ENCODE measurements at regions not wholly inside any gene's neighbourhood (a gene's known extent, or its start where the extent isn't known, plus 50 kb on each side); places are given as distances from the start of the nearest gene placed in this dataset.

DNA sequence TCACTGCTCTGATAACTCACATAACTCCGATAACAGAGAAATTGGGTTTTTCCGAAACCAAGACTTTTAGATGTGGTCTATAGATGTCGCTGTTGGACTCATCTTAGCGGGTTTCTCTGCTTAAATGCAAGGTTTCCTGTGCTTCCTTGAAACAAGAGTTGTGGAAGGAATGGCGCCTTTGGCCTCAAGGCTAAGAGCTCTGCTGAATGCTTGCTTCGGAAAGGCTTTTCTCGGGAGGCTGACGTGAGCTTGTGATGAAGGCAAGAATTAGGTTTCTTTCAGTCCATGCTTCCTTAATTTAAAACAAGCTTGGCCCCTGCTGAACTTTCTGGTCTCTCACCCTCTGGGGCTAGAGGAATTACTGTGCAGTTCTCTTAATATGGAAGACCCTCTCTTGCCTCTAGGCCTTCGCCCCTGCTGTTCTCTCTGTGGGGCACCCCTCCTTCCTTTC lies 113.5 kb downstream of the MAP3K21 start:
- no peak overlapping the region for H3K27ac Mint-ChIP-seq
- CTCF ChIA-PET = interaction anchor here (0.5 to 2.9 kb wide), 61 partner anchors 11 to 957 kb away, joined by 3 to 22 read pairs (median 4); partner anchors contain the start of genes KCNK1 and SLC35F3
- TF ChIP-seq, protein P1, sequence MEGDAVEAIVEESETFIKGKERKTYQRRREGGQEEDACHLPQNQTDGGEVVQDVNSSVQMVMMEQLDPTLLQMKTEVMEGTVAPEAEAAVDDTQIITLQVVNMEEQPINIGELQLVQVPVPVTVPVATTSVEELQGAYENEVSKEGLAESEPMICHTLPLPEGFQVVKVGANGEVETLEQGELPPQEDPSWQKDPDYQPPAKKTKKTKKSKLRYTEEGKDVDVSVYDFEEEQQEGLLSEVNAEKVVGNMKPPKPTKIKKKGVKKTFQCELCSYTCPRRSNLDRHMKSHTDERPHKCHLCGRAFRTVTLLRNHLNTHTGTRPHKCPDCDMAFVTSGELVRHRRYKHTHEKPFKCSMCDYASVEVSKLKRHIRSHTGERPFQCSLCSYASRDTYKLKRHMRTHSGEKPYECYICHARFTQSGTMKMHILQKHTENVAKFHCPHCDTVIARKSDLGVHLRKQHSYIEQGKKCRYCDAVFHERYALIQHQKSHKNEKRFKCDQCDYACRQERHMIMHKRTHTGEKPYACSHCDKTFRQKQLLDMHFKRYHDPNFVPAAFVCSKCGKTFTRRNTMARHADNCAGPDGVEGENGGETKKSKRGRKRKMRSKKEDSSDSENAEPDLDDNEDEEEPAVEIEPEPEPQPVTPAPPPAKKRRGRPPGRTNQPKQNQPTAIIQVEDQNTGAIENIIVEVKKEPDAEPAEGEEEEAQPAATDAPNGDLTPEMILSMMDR (IDR thresholded peaks at IDR 0.05) = peak; percentile 47
- TF ChIP-seq, protein P2, sequence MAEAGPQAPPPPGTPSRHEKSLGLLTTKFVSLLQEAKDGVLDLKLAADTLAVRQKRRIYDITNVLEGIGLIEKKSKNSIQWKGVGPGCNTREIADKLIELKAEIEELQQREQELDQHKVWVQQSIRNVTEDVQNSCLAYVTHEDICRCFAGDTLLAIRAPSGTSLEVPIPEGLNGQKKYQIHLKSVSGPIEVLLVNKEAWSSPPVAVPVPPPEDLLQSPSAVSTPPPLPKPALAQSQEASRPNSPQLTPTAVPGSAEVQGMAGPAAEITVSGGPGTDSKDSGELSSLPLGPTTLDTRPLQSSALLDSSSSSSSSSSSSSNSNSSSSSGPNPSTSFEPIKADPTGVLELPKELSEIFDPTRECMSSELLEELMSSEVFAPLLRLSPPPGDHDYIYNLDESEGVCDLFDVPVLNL (CRISPR knock-in tag; IDR thresholded peaks at IDR 0.05; ENCODE audit: borderline replicate concordance, low read depth) = no peak
- no peak for TF ChIP-seq KAT7 (CRISPR knock-in tag; IDR thresholded peaks at IDR 0.05; ENCODE audit: borderline replicate concordance)
- H3K4me3 Mint-ChIP-seq = no peak overlapping the region
- H3K36me3 Mint-ChIP-seq = peaks cover 17% of the 10 kb centered on the region
- no peaks in the 10 kb centered on the region for H3K4me1 Mint-ChIP-seq
- ATAC-seq (peak; percentile 94), DNase-seq (ENCODE audit: low spot score) (peak; percentile 34)
- no peaks in the 10 kb centered on the region; the same call in none of the 2 replicates for H3K27me3 Mint-ChIP-seq (ENCODE audit: low read depth)
- H3K9me3 Mint-ChIP-seq = peaks cover 23% of the 10 kb centered on the region
- POLR2A ChIA-PET = interaction anchor here (0.5 kb wide), 1 partner anchor 276 kb away, joined by 3 read pairs; no protein-coding TSS in a partner anchor

DNA sequence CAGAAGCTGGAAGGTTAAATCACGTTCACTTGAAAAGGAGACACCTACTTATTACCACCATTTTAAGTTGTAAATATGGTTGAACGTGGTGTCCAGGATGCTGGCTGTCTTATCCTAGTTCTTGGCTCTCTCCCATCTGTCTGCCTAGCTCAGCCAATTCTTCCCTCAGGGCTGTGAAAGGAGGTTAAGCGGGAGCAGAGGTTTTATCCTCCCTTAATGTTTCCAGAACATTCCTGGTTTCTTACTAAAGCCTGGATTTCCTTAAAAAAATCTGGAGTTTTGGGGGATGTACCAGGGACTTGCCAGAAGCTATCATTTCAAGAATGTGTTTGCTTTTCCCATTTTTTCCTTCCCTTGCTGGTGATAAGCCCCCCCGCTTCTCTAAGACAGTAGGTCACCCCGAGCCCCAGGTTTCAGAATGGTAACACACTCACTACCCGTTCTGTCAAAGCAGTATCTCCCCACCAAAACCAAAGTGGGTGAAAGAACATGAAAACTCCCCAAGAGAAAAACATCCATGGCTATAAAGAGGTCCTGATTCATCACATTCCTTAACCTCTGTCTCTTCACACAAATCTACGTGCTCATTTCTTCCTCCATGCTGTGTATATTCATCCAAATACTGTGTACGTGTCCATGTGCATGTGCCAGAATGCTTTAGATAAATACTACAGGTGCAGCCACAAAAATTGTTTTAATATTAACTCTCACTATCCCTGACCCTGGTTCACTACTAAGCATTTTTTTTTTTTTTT lies 114.7 kb downstream of the MAP3K21 start:
- peaks cover 35% of the 10 kb centered on the region for H3K9me3 Mint-ChIP-seq
- H3K27ac Mint-ChIP-seq = no peak overlapping the region

More for the DNA sequence above, 114.7 kb downstream of the MAP3K21 start:
- TF ChIP-seq NR3C1 (CRISPR knock-in tag; conservative IDR thresholded peaks at IDR 0.05; ENCODE audit: low read depth) (no peak), SOX15 (CRISPR knock-in tag; IDR thresholded peaks at IDR 0.05) (no peak), SP1 (CRISPR knock-in tag; conservative IDR thresholded peaks at IDR 0.05) (no peak)
- TF ChIP-seq, protein P3, sequence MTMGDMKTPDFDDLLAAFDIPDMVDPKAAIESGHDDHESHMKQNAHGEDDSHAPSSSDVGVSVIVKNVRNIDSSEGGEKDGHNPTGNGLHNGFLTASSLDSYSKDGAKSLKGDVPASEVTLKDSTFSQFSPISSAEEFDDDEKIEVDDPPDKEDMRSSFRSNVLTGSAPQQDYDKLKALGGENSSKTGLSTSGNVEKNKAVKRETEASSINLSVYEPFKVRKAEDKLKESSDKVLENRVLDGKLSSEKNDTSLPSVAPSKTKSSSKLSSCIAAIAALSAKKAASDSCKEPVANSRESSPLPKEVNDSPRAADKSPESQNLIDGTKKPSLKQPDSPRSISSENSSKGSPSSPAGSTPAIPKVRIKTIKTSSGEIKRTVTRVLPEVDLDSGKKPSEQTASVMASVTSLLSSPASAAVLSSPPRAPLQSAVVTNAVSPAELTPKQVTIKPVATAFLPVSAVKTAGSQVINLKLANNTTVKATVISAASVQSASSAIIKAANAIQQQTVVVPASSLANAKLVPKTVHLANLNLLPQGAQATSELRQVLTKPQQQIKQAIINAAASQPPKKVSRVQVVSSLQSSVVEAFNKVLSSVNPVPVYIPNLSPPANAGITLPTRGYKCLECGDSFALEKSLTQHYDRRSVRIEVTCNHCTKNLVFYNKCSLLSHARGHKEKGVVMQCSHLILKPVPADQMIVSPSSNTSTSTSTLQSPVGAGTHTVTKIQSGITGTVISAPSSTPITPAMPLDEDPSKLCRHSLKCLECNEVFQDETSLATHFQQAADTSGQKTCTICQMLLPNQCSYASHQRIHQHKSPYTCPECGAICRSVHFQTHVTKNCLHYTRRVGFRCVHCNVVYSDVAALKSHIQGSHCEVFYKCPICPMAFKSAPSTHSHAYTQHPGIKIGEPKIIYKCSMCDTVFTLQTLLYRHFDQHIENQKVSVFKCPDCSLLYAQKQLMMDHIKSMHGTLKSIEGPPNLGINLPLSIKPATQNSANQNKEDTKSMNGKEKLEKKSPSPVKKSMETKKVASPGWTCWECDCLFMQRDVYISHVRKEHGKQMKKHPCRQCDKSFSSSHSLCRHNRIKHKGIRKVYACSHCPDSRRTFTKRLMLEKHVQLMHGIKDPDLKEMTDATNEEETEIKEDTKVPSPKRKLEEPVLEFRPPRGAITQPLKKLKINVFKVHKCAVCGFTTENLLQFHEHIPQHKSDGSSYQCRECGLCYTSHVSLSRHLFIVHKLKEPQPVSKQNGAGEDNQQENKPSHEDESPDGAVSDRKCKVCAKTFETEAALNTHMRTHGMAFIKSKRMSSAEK (CRISPR knock-in tag; IDR thresholded peaks at IDR 0.05; ENCODE audit: borderline replicate concordance) = no peak
- TF ChIP-seq, protein P4, sequence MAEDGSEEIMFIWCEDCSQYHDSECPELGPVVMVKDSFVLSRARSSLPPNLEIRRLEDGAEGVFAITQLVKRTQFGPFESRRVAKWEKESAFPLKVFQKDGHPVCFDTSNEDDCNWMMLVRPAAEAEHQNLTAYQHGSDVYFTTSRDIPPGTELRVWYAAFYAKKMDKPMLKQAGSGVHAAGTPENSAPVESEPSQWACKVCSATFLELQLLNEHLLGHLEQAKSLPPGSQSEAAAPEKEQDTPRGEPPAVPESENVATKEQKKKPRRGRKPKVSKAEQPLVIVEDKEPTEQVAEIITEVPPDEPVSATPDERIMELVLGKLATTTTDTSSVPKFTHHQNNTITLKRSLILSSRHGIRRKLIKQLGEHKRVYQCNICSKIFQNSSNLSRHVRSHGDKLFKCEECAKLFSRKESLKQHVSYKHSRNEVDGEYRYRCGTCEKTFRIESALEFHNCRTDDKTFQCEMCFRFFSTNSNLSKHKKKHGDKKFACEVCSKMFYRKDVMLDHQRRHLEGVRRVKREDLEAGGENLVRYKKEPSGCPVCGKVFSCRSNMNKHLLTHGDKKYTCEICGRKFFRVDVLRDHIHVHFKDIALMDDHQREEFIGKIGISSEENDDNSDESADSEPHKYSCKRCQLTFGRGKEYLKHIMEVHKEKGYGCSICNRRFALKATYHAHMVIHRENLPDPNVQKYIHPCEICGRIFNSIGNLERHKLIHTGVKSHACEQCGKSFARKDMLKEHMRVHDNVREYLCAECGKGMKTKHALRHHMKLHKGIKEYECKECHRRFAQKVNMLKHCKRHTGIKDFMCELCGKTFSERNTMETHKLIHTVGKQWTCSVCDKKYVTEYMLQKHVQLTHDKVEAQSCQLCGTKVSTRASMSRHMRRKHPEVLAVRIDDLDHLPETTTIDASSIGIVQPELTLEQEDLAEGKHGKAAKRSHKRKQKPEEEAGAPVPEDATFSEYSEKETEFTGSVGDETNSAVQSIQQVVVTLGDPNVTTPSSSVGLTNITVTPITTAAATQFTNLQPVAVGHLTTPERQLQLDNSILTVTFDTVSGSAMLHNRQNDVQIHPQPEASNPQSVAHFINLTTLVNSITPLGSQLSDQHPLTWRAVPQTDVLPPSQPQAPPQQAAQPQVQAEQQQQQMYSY (CRISPR knock-in tag; IDR thresholded peaks at IDR 0.05) = no peak
- Mint-ChIP-seq H3K4me3 (no peak overlapping the region), H3K4me1 (no peaks in the 10 kb centered on the region), H3K27me3 (ENCODE audit: low read depth) (peaks cover 4% of the 10 kb centered on the region), H3K36me3 (peaks cover 29% of the 10 kb centered on the region)
- POLR2A ChIA-PET = no interaction called here
- CTCF ChIA-PET = interaction anchor here (1.2 to 2.9 kb wide), 5 partner anchors 54 to 462 kb away, joined by 5 to 22 read pairs (median 19); partner anchors contain the start of gene SLC35F3
- no peak for ATAC-seq
- no peak for DNase-seq (ENCODE audit: low spot score)
